NCI-H748 (cell line): ENCODE measurements at regions not wholly inside any gene's neighbourhood (a gene's known extent, or its start where the extent isn't known, plus 50 kb on each side); places are given as distances from the start of the nearest gene placed in this dataset.

Experiments used
- DNase-seq: peaks from one replicate; lab custom pipeline; 2025; ENCODE audit not compliant: unreplicated experiment; lab: John Stamatoyannopoulos, UW

GRCh38 chr3:72191209-72191960, 406.4 kb upstream of the PROK2 start:
- no peak for DNase-seq

GRCh38 chr3:72190050-72190449, 405.1 kb upstream of the PROK2 start:
- no peak for DNase-seq

- DNase-seq = no peak
Observed at GRCh38 chr3:72189339-72189738, 404.4 kb upstream of the PROK2 start.

GRCh38 chr3:72188536-72188935, 403.6 kb upstream of the PROK2 start:
- DNase-seq = no peak

GRCh38 chr3:72187131-72187530, 402.2 kb upstream of the PROK2 start:
- DNase-seq = peak; percentile 31

GRCh38 chr3:72186400-72186855, 401.5 kb upstream of the PROK2 start:
- DNase-seq = no peak

GRCh38 chr3:72185549-72186399, 400.8 kb upstream of the PROK2 start:
- DNase-seq = no peak

GRCh38 chr3:72183489-72183888, 398.5 kb upstream of the PROK2 start:
- no peak for DNase-seq

GRCh38 chr3:72182206-72182605, 397.3 kb upstream of the PROK2 start:
- DNase-seq = no peak

- DNase-seq = no peak
Observed at GRCh38 chr3:72181251-72181650, 396.3 kb upstream of the PROK2 start.

- DNase-seq = no peak
Observed at GRCh38 chr3:72180405-72180804, 395.5 kb upstream of the PROK2 start.

- no peak for DNase-seq
Observed at GRCh38 chr3:72179107-72179464, 394.1 kb upstream of the PROK2 start.

- peak; percentile 17 for DNase-seq
Observed at GRCh38 chr3:72178463-72179106, 393.6 kb upstream of the PROK2 start.

- no peak for DNase-seq
Observed at GRCh38 chr3:72177075-72178050, 392.4 kb upstream of the PROK2 start.

GRCh38 chr3:72176537-72177041, 391.6 kb upstream of the PROK2 start:
- DNase-seq = no peak

- DNase-seq = no peak
Observed at GRCh38 chr3:72175296-72175858, 390.4 kb upstream of the PROK2 start.

GRCh38 chr3:72174890-72175289, 389.9 kb upstream of the PROK2 start:
- no peak for DNase-seq

GRCh38 chr3:72174040-72174439, 389.1 kb upstream of the PROK2 start:
- no peak for DNase-seq

GRCh38 chr3:72171946-72172345, 387.0 kb upstream of the PROK2 start:
- DNase-seq = no peak

GRCh38 chr3:72171463-72171881, 386.5 kb upstream of the PROK2 start:
- DNase-seq = no peak
